IPS-NIHi11 (cell line): ENCODE measurements at regions not wholly inside any gene's neighbourhood (a gene's known extent, or its start where the extent isn't known, plus 50 kb on each side); places are given as distances from the start of the nearest gene placed in this dataset.
A peak's percentile ranks its signal among the peaks of the same experiment; 100 is the strongest.

Source experiments
- DNase-seq: peaks from one replicate; pipeline ENCODE4 v3.0.0; 2012; ENCODE audit warnings: mixed read lengths, low spot score

GRCh38 chr2:4579977-4580376, 876.6 kb downstream of the DCDC2C start:
- no peak for DNase-seq

- DNase-seq, result no peak
Measured at GRCh38 chr2:4585057-4585635, 881.8 kb downstream of the DCDC2C start.

- no peak for DNase-seq
Measured at GRCh38 chr2:4588606-4589005, 885.2 kb downstream of the DCDC2C start.

DNA sequence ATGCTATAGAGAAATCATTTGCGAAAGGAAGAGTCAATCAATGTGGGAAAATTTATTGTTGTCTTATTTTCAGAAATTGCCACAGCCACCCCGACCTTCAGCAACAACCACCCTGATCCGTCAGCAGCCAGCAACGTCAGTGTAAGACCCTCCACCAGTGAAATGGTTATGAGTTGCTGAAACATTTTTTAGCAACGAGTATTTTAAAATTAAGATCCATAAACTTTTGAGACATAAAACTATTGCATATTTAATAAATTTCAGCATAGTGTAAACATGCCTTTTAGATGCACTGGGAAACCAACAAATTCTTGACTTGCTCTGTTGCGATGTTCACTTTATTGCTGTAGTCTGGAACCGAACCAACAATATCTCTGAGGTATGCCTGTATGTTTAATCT, 887.9 kb downstream of the DCDC2C start:
- DNase-seq, result no peak

GRCh38 chr2:4597400-4597799, 894.0 kb downstream of the DCDC2C start:
- no peak for DNase-seq

- no peak for DNase-seq
Measured at GRCh38 chr2:4604767-4605166, 901.4 kb downstream of the DCDC2C start.

DNA sequence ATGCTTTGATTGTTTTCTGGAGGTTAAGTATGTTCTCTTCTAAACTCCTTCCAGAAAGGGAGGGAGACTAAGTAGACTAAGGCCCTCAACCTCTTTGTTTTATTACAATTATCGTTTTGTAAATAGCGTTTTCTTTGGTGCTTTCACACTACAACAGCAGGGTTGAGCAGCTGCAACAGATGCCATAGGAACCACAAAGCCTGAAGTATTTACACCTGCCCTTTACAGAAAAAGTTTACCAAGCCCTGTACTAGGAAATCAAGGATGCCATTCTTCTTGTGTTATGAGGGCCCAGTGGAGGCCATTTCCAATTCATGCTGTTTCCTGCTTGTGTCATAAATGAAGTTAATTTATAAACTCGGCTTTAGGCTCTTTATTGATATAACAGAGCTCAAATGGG, 914.8 kb downstream of the DCDC2C start:
- DNase-seq, result no peak

GRCh38 chr2:4618630-4619228, 915.4 kb downstream of the DCDC2C start:
- DNase-seq, result no peak

DNA sequence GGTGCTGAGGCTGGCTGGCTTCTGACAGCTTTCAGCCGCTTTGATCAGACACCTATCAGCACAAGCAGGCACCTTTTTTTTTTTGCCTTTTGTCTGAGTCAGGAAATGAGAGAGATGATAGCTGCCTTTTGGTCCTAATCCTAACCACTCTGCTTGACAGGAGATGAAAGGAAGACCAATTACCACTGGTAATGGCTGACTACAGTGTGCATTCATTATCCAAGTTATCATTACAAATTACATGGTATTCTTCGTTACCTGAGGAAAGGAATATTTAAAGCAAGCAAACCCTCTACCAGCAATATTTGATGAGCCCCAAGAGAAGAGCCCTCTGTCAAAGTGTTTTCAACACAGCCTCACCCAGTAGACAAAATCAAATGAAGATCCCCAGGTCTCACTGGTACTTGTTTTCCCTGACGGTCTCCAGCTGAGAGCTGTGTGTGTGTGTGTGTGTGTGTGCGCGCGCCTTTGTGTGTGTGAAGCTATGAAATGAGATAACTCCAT, 925.7 kb downstream of the DCDC2C start:
- no peak for DNase-seq

- DNase-seq, result no peak
Measured at GRCh38 chr2:4635289-4635688, 931.9 kb downstream of the DCDC2C start.

DNA sequence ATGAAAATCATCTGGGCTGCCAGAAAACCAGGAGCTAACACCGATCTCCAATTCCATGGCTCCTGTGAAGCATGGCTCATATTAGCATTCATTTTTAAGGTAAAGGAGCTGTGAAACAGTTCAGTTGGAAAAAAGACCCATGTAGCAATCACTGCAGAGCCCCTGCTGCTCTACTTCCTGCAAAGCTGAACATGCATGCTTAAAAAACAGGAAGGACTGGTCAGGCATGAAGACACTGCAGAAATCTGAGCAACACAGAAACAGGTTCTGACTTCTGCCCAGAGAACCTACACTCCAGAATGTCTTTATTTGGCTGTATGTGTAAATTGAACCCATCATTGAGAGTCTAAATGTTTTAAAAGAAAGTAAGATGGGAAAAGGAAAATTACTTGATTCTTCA, 950.6 kb downstream of the DCDC2C start:
- no peak for DNase-seq

DNA sequence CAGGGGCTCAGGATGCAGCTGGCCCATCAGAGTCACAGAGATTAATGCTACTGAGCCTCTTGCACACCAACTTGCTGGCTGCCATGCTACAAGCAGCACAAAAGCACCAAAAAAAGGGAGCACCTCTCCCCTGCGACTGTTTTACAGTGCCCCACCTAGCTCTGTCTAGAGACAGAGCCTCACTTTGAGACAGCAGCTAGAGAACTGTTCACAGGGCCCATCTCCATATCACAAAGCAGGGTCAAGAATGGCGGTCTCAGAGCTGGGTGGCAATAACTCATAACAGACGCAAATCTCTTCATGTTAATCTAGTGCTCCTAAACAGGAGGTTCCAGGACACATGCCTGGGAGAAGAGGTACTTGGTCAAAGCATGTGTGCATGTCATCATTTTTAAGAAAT, 953.0 kb downstream of the DCDC2C start:
- DNase-seq, result no peak

DNA sequence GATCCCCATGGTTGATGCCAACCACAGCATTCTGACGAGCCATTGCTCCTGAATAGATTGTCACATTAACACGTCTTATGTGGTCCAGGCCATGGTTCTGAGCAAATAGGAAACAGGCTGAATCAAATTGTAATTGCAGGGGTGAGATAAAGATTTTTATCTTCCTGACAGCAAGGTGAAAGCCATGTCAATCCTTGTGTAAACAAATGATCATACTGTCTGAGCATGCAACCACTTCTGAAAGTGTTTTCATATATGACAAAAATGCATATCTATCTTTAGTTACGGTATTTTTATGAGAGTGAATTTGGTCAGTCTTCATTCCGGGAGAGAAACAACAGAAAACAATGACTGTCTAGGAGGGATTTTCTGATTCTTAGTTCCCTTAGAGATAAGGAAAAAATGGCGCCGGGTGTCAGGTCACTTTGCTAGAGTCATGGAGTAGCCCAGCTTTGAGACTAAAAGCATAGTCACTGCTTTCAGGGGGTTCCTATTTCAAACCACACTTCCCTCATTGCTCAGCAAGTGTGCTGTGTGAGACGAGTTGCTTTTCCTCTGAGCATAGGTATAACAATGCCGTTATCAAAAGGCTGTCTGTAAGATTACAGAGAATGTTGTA, 958.9 kb downstream of the DCDC2C start:
- DNase-seq, result no peak

DNA sequence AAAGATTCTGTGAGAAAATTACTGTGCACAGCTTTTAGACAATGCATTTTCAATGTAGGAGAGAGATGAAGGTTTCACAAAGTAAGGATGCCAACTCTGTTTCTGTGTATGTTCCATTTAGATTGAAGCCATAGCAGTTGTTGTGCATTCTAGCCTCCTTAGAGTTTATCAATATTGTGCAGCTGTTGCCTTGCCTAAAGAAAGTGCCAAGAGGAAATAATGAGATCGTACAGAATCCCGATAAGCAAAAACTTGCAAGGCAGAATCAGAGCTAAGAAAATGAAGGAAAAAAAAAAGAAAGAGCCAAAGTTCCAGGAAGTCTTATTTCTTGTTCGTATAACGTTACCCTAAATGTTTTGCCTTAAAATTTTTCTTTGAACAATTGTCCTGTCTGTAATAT, 965.0 kb downstream of the DCDC2C start:
- DNase-seq, result no peak

DNA sequence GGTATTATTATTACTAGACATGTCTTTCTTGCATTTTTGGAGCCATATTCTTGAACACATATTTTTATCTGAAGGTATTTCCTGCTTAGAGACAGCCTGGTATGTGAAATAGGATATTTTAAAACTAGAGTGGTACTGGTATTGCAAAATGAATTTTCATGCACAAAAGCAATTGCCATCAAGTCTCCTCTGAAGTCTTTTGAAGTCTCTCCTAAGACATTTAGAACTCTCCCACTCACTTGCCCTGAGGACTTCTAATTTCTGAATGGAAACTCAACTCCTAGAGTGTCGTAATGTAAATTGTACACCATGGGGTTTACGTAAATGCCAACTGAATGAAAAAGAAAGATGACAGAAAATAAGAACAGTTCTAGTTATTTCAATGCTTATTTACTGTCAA, 967.0 kb downstream of the DCDC2C start:
- DNase-seq, result no peak

- DNase-seq, result no peak
Measured at GRCh38 chr2:4673025-4673489, 969.7 kb downstream of the DCDC2C start.

DNA sequence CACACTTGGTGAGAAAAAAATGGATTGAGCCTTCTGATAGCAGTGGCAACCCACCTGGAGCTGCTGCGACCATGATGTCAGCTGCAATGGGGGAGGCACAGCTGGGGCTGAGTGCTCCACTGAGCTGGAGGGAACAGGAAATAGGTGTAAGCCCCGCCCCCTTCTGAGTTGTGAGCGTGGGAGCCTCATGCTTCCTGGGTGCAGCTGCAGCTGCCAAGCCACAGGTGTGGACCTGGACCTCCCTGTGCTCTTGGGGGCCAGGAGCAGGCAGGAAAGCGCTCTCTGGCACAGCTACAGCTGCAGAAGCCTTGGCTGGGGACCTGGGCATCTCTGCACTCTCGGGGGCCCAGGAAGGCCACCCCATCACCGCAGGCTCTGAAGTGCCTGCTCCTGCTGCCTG, 970.6 kb downstream of the DCDC2C start:
- DNase-seq, result no peak

- no peak for DNase-seq
Measured at GRCh38 chr2:4675295-4675694, 971.9 kb downstream of the DCDC2C start.

- DNase-seq, result peak; percentile 16
Measured at GRCh38 chr2:4678927-4679326, 975.6 kb downstream of the DCDC2C start.

DNA sequence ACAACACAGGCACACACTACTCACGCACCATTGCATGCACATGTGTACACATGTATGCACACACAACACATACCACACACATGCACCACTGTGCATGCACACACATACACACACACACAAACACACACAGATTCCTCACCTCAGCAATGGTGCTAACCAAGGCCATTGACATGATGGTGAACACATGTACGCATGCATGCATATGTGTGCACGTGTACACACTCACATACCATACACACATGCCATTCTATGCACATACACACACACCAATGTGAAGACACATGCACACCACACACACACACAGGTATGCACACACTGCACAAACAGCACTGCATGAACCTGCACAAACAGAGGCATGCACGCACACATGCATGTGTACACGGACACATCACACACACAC, 976.0 kb downstream of the DCDC2C start:
- DNase-seq, result no peak

GRCh38 chr2:4684921-4685320, 981.5 kb downstream of the DCDC2C start:
- DNase-seq, result no peak

DNA sequence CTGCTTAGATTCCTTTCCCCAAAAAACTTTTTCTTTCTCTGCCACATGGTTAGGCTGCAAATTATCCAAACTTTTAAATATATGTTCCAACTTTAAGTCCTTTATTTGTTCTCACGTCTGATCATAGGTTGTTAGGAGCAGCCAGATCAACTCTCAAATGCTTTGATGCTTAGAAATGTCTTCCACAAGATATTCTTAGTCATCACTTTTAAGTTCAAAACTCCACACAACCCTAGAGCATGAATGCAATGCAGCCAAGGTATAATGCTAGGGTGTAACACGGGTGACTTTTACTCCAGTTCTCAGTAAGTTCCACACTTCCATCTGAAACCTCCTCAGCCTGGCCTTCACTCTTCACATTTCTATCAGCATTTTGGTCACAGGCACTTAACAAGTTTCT, 987.5 kb downstream of the DCDC2C start:
- no peak for DNase-seq

GRCh38 chr2:4693266-4693665, 989.9 kb downstream of the DCDC2C start:
- no peak for DNase-seq
